Stimulated activated naive CD8-positive, alpha-beta T cell treated with anti-CD3 and anti-CD28 coated beads, Interleukin-15, Interleukin-2, amounts not matched to agents 100 ng/mL and 50 ng/mL, for 24 hours (primary cell): ENCODE measurements at regions not wholly inside any gene's neighbourhood (a gene's known extent, or its start where the extent isn't known, plus 50 kb on each side); places are given as distances from the start of the nearest gene placed in this dataset.
"Not testable (repeated sequence)": the region's sequence is repeated elsewhere in the genome, so short reads cannot be mapped to it uniquely, and the experiment has no call there.

ENCODE experiments used
- H3K27ac Mint-ChIP-seq: one replicate; pipeline ENCODE4 v1.8.0; 2021; ENCODE audit warnings: mild to moderate bottlenecking, mixed read lengths
- H3K27me3 Mint-ChIP-seq: one replicate; pipeline ENCODE4 v1.8.0; 2021; ENCODE audit warnings: mixed read lengths
- H3K36me3 Mint-ChIP-seq: one replicate; pipeline ENCODE4 v1.8.0; 2021; ENCODE audit warnings: low read depth, mixed read lengths
- H3K4me1 Mint-ChIP-seq: one replicate; pipeline ENCODE4 v1.8.0; 2021; ENCODE audit warnings: low read depth, mixed read lengths
- H3K4me3 Mint-ChIP-seq: one replicate; pipeline ENCODE4 v1.8.0; 2021; ENCODE audit warnings: mild to moderate bottlenecking, mixed read lengths
- H3K9me3 Mint-ChIP-seq: one replicate; pipeline ENCODE4 v1.8.0; 2021; ENCODE audit warnings: mixed read lengths

DNA sequence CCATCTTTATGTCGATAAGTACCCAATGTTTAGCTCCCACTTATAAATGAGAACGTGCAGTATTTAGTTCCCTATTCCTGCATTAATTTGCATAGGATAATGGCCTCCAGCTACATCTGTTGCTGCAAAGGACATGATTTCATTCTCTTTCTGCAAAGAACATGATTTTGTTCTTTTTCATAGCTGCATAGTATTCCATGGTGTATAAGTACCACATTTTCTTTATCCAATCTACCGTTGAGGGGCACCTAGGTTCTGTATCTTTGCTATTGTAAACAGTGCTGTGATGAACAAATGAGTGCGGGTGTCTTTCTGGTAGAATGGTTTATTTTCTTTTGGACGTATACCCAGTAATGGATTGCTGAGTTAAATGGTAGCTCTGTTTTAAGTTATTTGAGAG, 63.0 kb downstream of the HLX start:
- H3K36me3 Mint-ChIP-seq = no peaks in the 10 kb centered on the region
- H3K4me3 Mint-ChIP-seq = no peak overlapping the region
- no peak overlapping the region for H3K27ac Mint-ChIP-seq
- H3K4me1 Mint-ChIP-seq = no peaks in the 10 kb centered on the region
- peaks cover 2% of the 10 kb centered on the region for H3K9me3 Mint-ChIP-seq
- H3K27me3 Mint-ChIP-seq = no peaks in the 10 kb centered on the region

DNA sequence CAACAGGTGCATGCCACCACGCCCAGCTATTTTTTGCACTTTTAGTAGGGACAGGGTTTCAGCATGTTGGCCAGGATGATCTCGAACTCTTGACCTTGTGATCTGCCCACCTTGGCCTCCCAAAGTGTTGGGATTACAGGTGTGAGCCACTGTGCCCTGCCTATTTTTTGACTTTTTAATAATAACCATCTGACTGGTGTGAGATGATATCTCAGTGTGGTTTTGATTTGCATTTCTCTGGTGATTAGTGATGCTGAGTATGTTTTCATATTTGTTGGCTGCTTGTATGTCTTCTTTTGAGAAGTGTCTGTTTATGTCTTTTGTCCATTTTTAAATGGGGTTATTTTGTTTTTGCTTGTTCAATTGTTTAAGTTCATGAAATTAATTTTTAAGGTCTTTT, 63.7 kb downstream of the HLX start:
- H3K4me1 Mint-ChIP-seq, H3K9me3 Mint-ChIP-seq, H3K27ac Mint-ChIP-seq, H3K36me3 Mint-ChIP-seq, H3K27me3 Mint-ChIP-seq, H3K4me3 Mint-ChIP-seq: not testable (repeated sequence)

- no peaks in the 10 kb centered on the region for H3K9me3 Mint-ChIP-seq
- no peak overlapping the region for H3K27ac Mint-ChIP-seq
- H3K36me3 Mint-ChIP-seq = no peaks in the 10 kb centered on the region
Measured at GRCh38 chr1:220943319-220943996, 64.2 kb downstream of the HLX start.

DNA sequence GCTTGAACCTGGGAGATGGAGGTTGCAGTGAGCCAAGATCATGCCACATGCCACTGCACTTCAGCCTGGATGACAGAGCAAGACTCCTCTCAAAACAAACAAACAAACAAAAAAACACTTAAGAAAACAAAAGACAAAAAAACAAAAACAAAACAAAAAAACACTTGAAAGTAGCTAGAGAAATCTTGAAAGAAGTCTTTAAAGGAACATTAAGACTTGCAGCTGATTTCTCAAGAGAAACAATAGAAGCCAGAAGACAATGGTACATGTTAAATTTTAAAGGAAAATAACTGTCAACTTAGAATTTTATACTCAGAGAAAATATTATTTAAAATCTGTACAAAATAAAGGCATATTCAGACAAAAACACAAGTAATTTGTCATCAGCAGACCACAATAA, 71.3 kb downstream of the HLX start:
- Mint-ChIP-seq H3K4me3 (no peak overlapping the region), H3K4me1 (no peaks in the 10 kb centered on the region), H3K36me3 (peaks cover 4% of the 10 kb centered on the region), H3K9me3 (peaks cover 6% of the 10 kb centered on the region), H3K27me3 (peaks cover 8% of the 10 kb centered on the region), H3K27ac (no peak overlapping the region)

More at GRCh38 chr1:220943319-220943996, 64.2 kb downstream of the HLX start:
- Mint-ChIP-seq H3K27me3 (peaks cover 8% of the 10 kb centered on the region), H3K4me1 (no peaks in the 10 kb centered on the region), H3K4me3 (no peak overlapping the region)

GRCh38 chr1:220952961-220953643, 73.9 kb downstream of the HLX start:
- Mint-ChIP-seq H3K9me3 (peaks cover 6% of the 10 kb centered on the region), H3K36me3 (peaks cover 4% of the 10 kb centered on the region), H3K27me3 (peaks cover 3% of the 10 kb centered on the region), H3K27ac (no peak overlapping the region), H3K4me1 (no peaks in the 10 kb centered on the region), H3K4me3 (no peak overlapping the region)

- no peaks in the 10 kb centered on the region for H3K4me1 Mint-ChIP-seq
- H3K4me3 Mint-ChIP-seq = no peak overlapping the region
- H3K36me3 Mint-ChIP-seq = peaks cover 4% of the 10 kb centered on the region
- H3K27ac Mint-ChIP-seq = no peak overlapping the region
- H3K9me3 Mint-ChIP-seq = peaks cover 6% of the 10 kb centered on the region
- H3K27me3 Mint-ChIP-seq = no peaks in the 10 kb centered on the region
Measured at GRCh38 chr1:220954321-220955075, 75.3 kb downstream of the HLX start.

DNA sequence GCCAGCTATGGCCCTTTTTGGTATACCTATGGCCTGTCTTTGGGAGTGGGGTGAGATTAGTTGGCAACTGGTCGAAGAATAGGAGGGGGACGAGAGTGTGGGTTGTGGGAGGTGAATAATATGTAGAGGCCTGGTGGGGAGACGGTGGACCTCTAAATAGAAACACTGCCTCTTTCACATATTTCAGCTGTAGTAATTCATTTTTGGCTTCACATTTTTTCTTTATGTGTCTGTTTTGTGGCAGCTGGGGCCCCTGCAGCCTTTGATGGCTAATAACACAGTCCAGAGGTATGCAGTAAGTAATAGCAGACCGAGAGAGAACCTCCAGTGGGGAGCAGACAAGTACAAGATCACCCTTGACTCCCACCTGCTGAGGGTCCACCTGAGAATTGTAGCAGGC, 75.9 kb downstream of the HLX start:
- Mint-ChIP-seq H3K4me3 (no peak overlapping the region), H3K9me3 (peaks cover under 1% of the 10 kb centered on the region), H3K27me3 (no peaks in the 10 kb centered on the region), H3K27ac (no peak overlapping the region), H3K36me3 (no peaks in the 10 kb centered on the region), H3K4me1 (no peaks in the 10 kb centered on the region)

GRCh38 chr1:220956501-220957232, 77.4 kb downstream of the HLX start:
- Mint-ChIP-seq H3K36me3 (no peaks in the 10 kb centered on the region), H3K4me3 (no peak overlapping the region)

DNA sequence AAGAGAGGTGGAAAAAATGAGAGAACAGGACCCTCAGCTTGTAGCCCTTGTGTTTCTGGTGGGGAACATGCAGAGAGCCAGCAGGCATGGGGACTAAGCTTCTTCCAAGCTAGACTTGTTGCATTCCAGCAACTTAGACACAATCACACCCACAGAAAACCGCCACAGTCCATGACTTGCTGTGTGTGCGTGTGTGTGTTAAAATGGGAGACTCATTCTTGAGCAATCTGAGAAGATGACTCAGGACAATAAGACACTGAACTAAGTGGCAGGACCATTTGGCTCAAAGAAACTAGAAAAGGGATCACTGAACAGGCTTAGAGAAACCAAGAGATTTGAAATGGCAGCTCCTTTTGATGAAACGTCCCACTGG, 78.0 kb downstream of the HLX start:
- Mint-ChIP-seq H3K9me3 (no peaks in the 10 kb centered on the region), H3K4me3 (no peak overlapping the region), H3K27me3 (no peaks in the 10 kb centered on the region), H3K36me3 (no peaks in the 10 kb centered on the region), H3K27ac (no peak overlapping the region), H3K4me1 (no peaks in the 10 kb centered on the region)

More at GRCh38 chr1:220956501-220957232, 77.4 kb downstream of the HLX start:
- Mint-ChIP-seq H3K9me3 (no peaks in the 10 kb centered on the region), H3K27me3 (no peaks in the 10 kb centered on the region), H3K4me1 (no peaks in the 10 kb centered on the region), H3K27ac (no peak overlapping the region)

- H3K4me3 Mint-ChIP-seq = no peak overlapping the region
- H3K27me3 Mint-ChIP-seq = no peaks in the 10 kb centered on the region
- H3K4me1 Mint-ChIP-seq = no peaks in the 10 kb centered on the region
- no peak overlapping the region for H3K27ac Mint-ChIP-seq
- H3K36me3 Mint-ChIP-seq = no peaks in the 10 kb centered on the region
- no peaks in the 10 kb centered on the region for H3K9me3 Mint-ChIP-seq
Measured at GRCh38 chr1:220958234-220958633, 79.0 kb downstream of the HLX start.

GRCh38 chr1:220962031-220962751, 82.9 kb downstream of the HLX start:
- no peak overlapping the region for H3K27ac Mint-ChIP-seq

DNA sequence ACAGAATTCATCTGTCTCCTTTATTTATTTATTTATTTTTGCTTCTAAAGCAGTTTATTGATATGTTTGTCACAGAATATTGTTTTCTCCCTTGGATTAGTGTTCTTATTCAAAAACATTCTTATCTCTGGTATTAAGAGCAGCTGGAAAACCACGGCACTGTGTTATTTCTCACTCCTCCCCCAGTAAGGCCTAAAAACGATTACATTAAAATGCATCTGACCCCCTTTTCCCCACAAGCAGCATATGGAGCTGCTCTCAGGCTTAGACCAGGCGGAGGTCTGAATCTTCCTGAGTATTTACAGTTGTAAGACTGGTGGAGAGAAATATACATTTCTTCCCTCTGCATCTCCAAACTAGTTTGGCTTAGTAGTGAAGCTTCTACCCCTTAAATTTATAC, 86.8 kb downstream of the HLX start:
- Mint-ChIP-seq H3K27ac (no peak overlapping the region), H3K9me3 (peaks cover 7% of the 10 kb centered on the region), H3K27me3 (no peaks in the 10 kb centered on the region)

More at GRCh38 chr1:220962031-220962751, 82.9 kb downstream of the HLX start:
- H3K36me3 Mint-ChIP-seq = no peaks in the 10 kb centered on the region
- peaks cover 7% of the 10 kb centered on the region for H3K9me3 Mint-ChIP-seq
- no peaks in the 10 kb centered on the region for H3K27me3 Mint-ChIP-seq
- no peak overlapping the region for H3K4me3 Mint-ChIP-seq
- no peaks in the 10 kb centered on the region for H3K4me1 Mint-ChIP-seq

GRCh38 chr1:220966473-220966872, 87.2 kb downstream of the HLX start:
- H3K36me3 Mint-ChIP-seq = no peaks in the 10 kb centered on the region
- H3K27ac Mint-ChIP-seq = no peak overlapping the region
- no peak overlapping the region for H3K4me3 Mint-ChIP-seq
- H3K27me3 Mint-ChIP-seq = no peaks in the 10 kb centered on the region
- H3K4me1 Mint-ChIP-seq = no peaks in the 10 kb centered on the region
- peaks cover 7% of the 10 kb centered on the region for H3K9me3 Mint-ChIP-seq

More for the DNA sequence above, 86.8 kb downstream of the HLX start:
- Mint-ChIP-seq H3K4me3 (no peak overlapping the region), H3K36me3 (no peaks in the 10 kb centered on the region), H3K4me1 (no peaks in the 10 kb centered on the region)

DNA sequence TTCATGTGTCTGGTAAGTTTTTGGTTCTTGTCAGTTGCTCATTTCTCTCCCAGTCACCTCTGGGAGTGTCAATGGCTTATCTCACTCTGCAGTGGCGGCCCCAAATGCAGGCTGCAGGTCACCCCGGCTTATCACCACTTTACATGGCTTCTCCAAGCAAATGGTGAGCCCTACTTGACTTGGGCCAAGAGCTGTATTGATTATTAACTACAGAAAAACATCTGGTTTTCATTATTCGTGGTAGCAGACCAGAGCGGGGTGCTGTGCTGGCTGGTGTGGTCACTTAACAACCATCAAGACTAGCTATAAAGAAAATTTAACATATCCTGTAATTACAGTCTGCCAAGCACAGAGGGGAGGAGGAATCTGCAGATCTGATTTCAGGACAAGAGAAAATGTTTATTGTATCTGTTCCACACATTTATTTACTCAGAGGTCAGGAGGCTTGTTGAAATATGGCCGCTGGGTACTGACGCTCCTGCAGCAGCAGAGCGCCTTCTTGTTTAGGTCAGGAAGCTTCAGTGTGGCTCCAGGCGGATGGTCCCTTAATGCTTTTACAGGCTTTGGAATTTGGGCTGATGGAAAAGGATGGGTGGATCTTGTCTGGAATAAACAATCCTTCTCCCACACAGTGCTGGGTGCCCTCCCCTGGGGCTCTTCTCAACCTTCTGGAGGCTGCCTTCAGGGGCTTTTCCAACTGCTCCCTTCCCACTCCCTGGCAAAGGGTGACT, 87.8 kb downstream of the HLX start:
- no peaks in the 10 kb centered on the region for H3K36me3 Mint-ChIP-seq
- H3K4me1 Mint-ChIP-seq = no peaks in the 10 kb centered on the region
- H3K27me3 Mint-ChIP-seq = no peaks in the 10 kb centered on the region
- no peak overlapping the region for H3K4me3 Mint-ChIP-seq
- H3K9me3 Mint-ChIP-seq = peaks cover 7% of the 10 kb centered on the region
- H3K27ac Mint-ChIP-seq = no peak overlapping the region
